Nephron progenitor cell (in vitro differentiated cells): ENCODE measurements at regions not wholly inside any gene's neighbourhood (a gene's known extent, or its start where the extent isn't known, plus 50 kb on each side); places are given as distances from the start of the nearest gene placed in this dataset.

Source experiments
- DNase-seq: peaks from one replicate; pipeline ENCODE4 v3.0.0; 2021
- H3K27ac Mint-ChIP-seq: 2 replicates; pipeline ENCODE4 v1.8.0; 2021; ENCODE audit warnings: mild to moderate bottlenecking, moderate library complexity, mixed read lengths
- H3K27me3 Mint-ChIP-seq: 2 replicates; pipeline ENCODE4 v1.8.0; 2021; ENCODE audit warnings: mild to moderate bottlenecking, low read depth, mixed read lengths; ENCODE audit not compliant: poor library complexity
- H3K36me3 Mint-ChIP-seq: 2 replicates; pipeline ENCODE4 v1.8.0; 2021; ENCODE audit warnings: low read depth, mixed read lengths
- H3K4me1 Mint-ChIP-seq: 2 replicates; pipeline ENCODE4 v1.8.0; 2021; ENCODE audit warnings: mixed read lengths
- H3K4me3 Mint-ChIP-seq: 2 replicates; pipeline ENCODE4 v1.8.0; 2021; ENCODE audit warnings: mild to moderate bottlenecking, moderate library complexity, mixed read lengths
- H3K9me3 Mint-ChIP-seq: 2 replicates; pipeline ENCODE4 v1.8.0; 2021; ENCODE audit warnings: mild to moderate bottlenecking, moderate library complexity, mixed read lengths
- TF ChIP-seq, protein P1 (sequence below): fragments of 200-600 bp; sonication (generic); IDR thresholded peaks from 2 replicates; pipeline ENCODE4 v1.5.0; 2021; ENCODE audit warnings: antibody characterized with exemption

DNA sequence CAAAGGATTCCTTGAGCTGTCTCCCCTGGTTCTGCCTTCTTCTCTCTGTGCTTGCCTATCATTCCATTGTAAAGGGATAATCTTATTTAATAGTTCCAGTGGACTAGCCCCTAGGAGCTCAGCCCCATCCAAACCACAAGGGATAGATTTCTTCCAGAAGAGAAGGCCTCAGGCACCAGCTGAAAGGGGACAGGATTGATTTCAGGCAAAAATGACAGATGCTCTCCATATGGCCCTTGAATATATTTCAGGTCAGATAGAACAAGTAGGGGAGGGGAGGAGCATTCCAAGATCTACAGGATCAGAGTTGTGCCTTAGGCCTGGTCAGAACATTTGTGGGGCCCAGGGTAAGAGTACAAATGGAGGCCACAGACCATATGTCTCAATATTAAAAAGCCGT, 85.3 kb downstream of the RPLP1 start:
- Mint-ChIP-seq H3K4me3 (no peak overlapping the region), H3K27ac (no peak overlapping the region)

DNA sequence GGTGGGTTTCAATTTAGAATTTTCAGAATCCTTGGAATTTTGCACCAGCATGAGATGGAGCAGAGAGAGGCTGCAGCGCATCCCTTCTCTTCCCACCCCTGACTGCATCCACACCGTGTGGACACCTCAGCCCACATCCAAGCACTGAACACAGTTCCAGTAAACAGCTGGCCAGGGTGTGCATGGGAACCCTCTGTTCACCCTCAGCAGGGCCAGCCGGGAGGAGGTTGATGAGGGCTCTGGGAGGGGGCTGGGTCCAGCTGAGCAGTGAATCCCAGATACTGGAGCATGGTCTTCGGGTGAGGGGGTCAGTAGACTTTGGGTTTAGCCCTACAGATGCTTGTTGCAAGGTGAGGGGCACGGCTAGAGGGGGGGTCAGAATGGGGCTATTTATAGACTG, 85.8 kb downstream of the RPLP1 start:
- no peak overlapping the region for H3K4me3 Mint-ChIP-seq
- H3K4me1 Mint-ChIP-seq: peaks cover 47% of the 10 kb centered on the region
- peaks cover 11% of the 10 kb centered on the region for H3K27me3 Mint-ChIP-seq
- H3K36me3 Mint-ChIP-seq: no peaks in the 10 kb centered on the region
- H3K27ac Mint-ChIP-seq: no peak overlapping the region
- TF ChIP-seq, protein P1, sequence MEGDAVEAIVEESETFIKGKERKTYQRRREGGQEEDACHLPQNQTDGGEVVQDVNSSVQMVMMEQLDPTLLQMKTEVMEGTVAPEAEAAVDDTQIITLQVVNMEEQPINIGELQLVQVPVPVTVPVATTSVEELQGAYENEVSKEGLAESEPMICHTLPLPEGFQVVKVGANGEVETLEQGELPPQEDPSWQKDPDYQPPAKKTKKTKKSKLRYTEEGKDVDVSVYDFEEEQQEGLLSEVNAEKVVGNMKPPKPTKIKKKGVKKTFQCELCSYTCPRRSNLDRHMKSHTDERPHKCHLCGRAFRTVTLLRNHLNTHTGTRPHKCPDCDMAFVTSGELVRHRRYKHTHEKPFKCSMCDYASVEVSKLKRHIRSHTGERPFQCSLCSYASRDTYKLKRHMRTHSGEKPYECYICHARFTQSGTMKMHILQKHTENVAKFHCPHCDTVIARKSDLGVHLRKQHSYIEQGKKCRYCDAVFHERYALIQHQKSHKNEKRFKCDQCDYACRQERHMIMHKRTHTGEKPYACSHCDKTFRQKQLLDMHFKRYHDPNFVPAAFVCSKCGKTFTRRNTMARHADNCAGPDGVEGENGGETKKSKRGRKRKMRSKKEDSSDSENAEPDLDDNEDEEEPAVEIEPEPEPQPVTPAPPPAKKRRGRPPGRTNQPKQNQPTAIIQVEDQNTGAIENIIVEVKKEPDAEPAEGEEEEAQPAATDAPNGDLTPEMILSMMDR: no peak
- H3K9me3 Mint-ChIP-seq: no peaks in the 10 kb centered on the region
- DNase-seq: no peak

More for the DNA sequence above, 85.3 kb downstream of the RPLP1 start:
- Mint-ChIP-seq H3K36me3 (no peaks in the 10 kb centered on the region), H3K9me3 (no peaks in the 10 kb centered on the region), H3K27me3 (peaks cover 11% of the 10 kb centered on the region), H3K4me1 (peaks cover 51% of the 10 kb centered on the region)
- TF ChIP-seq, protein P1: no peak
- DNase-seq: no peak

DNA sequence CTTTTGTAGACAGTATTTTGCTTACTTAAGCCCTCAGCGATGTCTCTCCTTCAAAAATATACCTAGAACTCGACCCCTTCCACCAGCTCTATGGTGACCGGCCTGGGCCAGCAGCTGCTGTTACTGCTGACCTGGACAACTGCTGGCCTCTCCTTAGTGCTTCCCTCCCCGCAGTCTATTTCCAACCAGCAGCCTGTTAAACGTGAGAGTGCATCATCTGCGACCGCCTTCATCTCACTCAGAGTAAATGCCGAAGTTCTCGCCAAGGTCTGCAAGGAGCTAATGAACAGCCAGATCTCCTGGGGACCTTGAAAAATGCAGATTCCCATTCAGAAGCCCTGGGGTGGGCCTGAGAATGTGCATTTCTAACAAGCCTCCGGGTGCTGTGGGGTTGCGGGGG, 86.7 kb downstream of the RPLP1 start:
- TF ChIP-seq, protein P1: no peak
- peaks cover 45% of the 10 kb centered on the region for H3K4me1 Mint-ChIP-seq
- H3K27ac Mint-ChIP-seq: no peak overlapping the region
- H3K36me3 Mint-ChIP-seq: no peaks in the 10 kb centered on the region
- no peak overlapping the region for H3K4me3 Mint-ChIP-seq
- H3K9me3 Mint-ChIP-seq: no peaks in the 10 kb centered on the region
- H3K27me3 Mint-ChIP-seq: peaks cover 11% of the 10 kb centered on the region
- no peak for DNase-seq

DNA sequence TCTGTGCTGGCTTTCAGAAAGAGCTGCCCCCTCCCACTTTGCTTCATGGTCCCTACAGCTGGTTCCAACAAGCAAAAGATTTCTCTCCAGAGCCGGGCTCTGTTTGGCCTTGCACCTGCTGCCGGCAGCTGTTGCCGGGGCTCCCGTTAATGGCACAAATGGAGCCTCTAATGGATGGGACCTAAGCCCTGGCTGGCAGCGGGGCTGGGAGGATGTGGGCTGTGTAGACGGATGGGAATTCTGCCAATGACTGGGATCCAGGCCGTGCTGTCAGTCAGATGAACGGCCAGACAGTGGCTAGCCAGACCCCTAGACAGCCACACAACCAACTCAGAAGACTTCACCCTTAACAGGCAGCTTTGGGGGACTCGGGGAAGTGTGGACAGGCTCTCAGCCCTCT, 88.0 kb downstream of the RPLP1 start:
- no peak for DNase-seq
- no peaks in the 10 kb centered on the region for H3K36me3 Mint-ChIP-seq
- peaks cover 44% of the 10 kb centered on the region for H3K4me1 Mint-ChIP-seq
- peaks cover 7% of the 10 kb centered on the region for H3K27me3 Mint-ChIP-seq
- no peak overlapping the region for H3K27ac Mint-ChIP-seq
- no peak overlapping the region for H3K4me3 Mint-ChIP-seq
- H3K9me3 Mint-ChIP-seq: no peaks in the 10 kb centered on the region
- TF ChIP-seq, protein P1: no peak

DNA sequence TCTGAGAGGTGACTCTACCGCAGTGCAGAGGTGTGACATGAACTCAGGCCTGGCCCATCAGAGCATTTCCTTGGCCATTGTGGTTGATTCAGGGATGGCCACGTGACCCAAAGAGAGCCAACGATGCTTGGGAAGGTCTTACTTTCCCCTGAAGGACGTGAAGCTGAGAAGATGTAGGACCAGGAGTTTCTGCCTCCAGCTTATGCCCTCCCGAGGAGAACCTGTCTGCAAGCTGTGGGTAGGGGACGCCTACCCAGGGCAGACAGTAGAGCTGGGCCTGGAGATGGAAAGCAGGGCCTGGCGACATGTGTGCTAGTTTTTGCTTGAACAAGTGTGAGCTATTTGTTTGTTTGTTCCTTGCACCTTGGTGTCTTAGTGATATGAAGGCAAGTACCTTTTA, 89.4 kb downstream of the RPLP1 start:
- Mint-ChIP-seq H3K27ac (no peak overlapping the region), H3K27me3 (peaks cover 15% of the 10 kb centered on the region), H3K36me3 (no peaks in the 10 kb centered on the region), H3K4me1 (peaks cover 30% of the 10 kb centered on the region), H3K4me3 (no peak overlapping the region), H3K9me3 (no peaks in the 10 kb centered on the region)
- no peak for DNase-seq
- TF ChIP-seq, protein P1: no peak

DNA sequence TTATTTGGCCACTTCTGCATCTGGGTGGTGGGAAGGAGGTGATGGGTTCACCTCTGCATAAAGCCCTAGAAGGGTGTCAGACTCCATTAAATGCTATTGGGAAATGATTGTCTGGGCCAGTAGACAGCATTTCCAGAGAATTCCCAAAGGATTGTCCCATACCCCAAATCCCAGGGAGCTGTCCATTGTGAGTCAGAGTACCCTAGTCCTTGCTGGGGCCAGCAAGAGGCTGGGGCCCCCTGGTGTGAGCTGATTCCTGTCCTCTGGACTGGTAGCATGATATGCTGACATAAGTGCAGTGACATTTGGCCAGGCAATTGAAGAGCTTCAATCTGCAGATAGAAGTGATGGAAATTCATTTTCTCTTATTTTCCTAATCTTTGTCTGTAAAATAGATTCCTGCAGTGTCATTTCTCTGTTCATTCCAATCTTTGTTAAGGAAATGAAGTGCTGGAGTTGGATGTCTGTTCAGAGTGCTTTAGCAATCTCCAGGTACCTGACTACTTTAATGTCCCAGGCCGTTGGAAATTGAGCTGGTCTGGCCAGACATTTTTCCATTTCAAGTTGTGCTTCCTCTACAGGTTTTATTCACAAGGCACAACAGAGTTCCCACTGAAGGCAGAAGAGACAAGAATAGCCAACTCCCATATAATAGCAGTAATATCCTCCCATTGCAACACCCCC, 91.2 kb downstream of the RPLP1 start:
- Mint-ChIP-seq H3K9me3 (no peaks in the 10 kb centered on the region), H3K36me3 (no peaks in the 10 kb centered on the region), H3K27ac (no peak overlapping the region), H3K27me3 (peaks cover 28% of the 10 kb centered on the region), H3K4me3 (no peak overlapping the region), H3K4me1 (peaks cover 19% of the 10 kb centered on the region)
- DNase-seq: no peak
- TF ChIP-seq, protein P1: no peak
